ENCODE measurements at regions not wholly inside any gene's neighbourhood (a gene's known extent, or its start where the extent isn't known, plus 50 kb on each side); places are given as distances from the start of the nearest gene placed in this dataset.
"Not testable (repeated sequence)": the region's sequence is repeated elsewhere in the genome, so short reads cannot be mapped to it uniquely, and the experiment has no call there.

DNA sequence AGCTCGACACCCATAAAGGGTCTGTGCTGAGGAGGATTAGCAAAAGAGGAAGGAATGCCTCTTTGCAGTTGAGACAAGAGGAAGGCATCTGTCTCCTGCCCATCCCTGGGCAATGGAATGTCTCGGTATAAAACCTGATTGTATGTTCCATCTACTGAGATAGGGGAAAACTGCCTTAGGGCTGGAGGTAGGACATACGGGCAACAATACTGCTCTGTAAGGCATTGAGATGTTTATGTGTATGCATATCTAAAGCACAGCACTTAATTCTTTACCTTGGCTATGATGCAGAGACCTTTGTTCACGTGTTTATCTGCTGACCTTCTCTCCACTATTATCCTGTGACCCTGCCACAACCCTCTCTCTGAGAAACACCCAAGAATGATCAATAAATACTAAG is 210.7 kb downstream of the POTED start:
- not testable (repeated sequence) for DNase-seq (ENCODE audit: low spot score)

DNA sequence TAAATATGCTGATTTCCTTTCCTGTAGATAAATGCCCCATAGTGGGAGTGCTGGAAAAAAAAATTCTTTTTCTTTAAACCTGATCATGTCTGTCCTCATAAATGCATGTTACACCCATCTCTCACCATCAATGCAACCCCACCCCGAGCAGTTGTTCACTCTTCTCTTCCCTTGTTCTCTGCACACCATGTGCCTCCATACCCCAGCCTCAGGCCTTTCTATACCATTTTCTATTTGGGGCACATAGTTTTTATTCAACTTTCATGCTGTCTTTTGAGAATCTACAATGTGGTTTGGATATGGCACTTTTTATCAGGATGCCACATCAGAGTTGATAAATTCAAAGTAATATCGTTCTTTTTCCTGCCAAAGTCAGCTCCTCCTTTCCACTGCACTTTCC is 202.6 kb downstream of the POTED start:
- not testable (repeated sequence) for DNase-seq (ENCODE audit: low spot score)

DNA sequence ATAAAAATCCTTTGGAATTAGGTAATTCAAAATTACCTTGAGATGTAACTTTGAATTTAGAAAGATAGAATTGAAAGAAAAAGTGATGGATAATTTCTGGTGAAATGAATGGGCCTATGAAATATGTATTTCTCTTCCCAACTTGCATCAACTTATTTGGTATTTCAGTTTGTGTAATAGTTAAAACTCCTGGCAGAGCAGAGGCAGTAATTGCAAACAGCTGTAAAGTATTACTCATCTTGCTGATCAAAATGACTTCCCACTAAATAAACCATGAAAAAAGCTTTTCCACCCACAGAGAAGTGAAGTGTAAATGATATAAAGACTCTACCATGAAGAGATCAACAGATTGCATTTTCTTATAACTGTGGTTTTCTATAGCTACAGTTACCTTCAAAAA is 201.0 kb downstream of the POTED start:
- not testable (repeated sequence) for DNase-seq (ENCODE audit: low spot score)

DNA sequence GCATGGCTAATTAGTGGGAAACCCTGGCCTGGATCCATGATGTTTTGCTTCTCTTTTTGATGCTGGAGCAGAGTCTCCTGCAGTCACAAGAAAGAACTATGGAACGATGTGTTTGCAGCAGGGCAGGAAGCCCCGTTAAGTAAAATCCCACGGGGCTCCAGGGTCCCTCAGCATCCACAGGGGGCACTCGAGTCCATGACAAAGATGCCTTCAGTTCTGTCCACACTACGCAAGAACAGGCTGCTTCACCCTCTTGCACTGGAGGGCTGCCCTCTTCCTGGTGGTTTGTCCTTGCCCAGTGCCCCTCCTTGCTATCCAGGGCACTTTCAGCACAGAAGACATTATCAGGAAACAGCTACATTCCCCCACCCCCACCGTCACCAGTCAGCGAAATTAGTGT is 196.9 kb downstream of the POTED start:
- DNase-seq (ENCODE audit: low spot score) = not testable (repeated sequence)

DNA sequence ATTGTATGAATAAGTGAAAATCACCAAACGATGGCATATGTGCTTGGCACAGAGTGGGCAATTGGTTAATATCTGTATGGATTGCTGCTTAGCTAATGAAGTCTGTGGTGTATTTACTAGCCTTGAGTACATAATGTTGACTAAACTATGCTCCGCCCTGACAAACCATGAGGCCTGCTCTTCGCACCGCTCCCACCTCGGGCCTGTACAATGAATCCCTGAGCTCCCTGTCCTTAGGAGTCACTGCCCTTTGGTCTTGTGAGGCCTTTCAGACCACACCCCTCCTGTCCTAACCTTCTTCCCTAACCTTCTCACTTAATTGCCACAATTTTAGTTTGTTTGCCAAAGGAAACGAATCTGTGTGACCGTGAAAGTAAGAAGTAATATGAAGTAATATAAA is 193.2 kb downstream of the POTED start:
- DNase-seq (ENCODE audit: low spot score) = not testable (repeated sequence)

Data from CD4-positive, alpha-beta T cell treated with Interleukin-6 at 100 ng/mL for 8 hours (primary cell).